ENCODE measurements at regions not wholly inside any gene's neighbourhood (a gene's known extent, or its start where the extent isn't known, plus 50 kb on each side); places are given as distances from the start of the nearest gene placed in this dataset.

- TF ChIP-seq FOXM1 (IDR thresholded peaks at IDR 0.05; ENCODE audit: borderline replicate concordance) (no peak), BHLHE40 (IDR thresholded peaks at IDR 0.05; ENCODE audit: borderline replicate concordance) (no peak), PKNOX1 (IDR thresholded peaks at IDR 0.05) (no peak), ARNT (IDR thresholded peaks at IDR 0.05) (no peak), FOXK2 (IDR thresholded peaks at IDR 0.05) (no peak), LEF1 (IDR thresholded peaks at IDR 0.05; ENCODE audit: borderline replicate concordance) (no peak), CTBP1 (IDR thresholded peaks at IDR 0.05; ENCODE audit: borderline replicate concordance) (no peak)
Observed at GRCh38 chr20:7806831-7807230, 133.4 kb downstream of the HAO1 start.
